ENCODE measurements at regions not wholly inside any gene's neighbourhood (a gene's known extent, or its start where the extent isn't known, plus 50 kb on each side); places are given as distances from the start of the nearest gene placed in this dataset.
A peak's percentile ranks its signal among the peaks of the same experiment; 100 is the strongest.

DNA sequence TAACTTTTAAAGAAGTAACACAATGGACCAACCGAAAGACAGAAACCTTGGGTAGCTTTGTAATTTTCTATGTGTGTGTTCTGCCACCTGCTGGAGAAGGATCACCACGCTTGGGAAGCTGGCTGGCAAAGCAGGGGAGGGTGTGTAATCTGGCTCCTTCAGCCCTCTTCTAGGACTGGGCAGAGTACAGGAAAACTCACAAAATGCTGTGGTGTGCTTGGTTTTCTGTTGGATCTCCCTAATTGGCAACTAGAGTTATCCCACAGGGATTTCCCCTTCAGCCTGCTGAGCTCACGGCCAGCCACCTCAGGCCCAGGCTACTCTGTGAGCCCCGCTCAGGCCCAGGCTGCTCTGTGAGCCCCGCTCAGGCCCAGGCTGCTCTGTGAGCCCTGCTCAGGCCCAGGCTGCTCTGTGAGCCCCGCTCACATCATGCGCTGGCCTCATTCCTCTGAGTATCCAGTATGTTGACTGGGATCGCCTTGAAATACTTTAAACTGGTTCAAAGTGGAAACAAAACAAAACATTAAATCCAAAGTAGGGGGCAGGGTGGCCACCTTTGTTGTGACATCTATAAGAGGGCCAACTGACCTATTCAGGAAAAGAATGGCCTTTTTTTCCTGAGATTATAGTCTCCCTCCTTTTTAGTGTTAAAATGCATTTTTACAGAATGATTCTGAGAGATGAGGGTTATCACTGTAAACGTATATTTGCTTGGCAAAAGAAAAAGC, 52.0 kb upstream of the RNU6-8 start:
- DNase-seq (peak; percentile 46 to 71), ATAC-seq (peak; percentile 87)
- intact Hi-C loops (cut with DNase I, micrococcal nuclease) = loop anchor here in 1 of 2 donors (2.0 to 5.0 kb wide), 3 partner anchors 183 to 743 kb away; no protein-coding TSS in a partner anchor

DNA sequence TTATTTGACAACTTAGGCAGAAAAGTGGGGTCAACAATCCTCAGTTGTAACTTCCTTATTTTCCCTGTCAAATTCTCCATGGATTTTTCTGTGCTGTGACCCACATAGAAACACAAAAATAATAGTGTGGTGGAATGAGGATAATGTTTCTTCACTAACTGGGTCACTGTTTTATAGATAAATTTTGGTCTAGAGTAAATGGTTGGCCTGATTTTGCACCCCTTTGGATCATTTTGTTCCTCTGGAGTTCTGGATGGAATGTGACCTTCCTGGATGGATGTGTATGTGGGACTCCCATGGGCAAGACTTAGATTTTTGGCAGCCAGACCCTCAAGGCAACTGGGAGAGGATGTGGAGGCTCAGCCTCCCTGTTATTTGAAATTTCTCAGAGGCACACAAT, 52.7 kb upstream of the RNU6-8 start:
- no peak for DNase-seq
- no peak for ATAC-seq
- intact Hi-C loops (cut with DNase I, micrococcal nuclease) = loop anchor here in 1 of 2 donors (2.0 kb wide), 1 partner anchor 331 kb away; no protein-coding TSS in a partner anchor

DNA sequence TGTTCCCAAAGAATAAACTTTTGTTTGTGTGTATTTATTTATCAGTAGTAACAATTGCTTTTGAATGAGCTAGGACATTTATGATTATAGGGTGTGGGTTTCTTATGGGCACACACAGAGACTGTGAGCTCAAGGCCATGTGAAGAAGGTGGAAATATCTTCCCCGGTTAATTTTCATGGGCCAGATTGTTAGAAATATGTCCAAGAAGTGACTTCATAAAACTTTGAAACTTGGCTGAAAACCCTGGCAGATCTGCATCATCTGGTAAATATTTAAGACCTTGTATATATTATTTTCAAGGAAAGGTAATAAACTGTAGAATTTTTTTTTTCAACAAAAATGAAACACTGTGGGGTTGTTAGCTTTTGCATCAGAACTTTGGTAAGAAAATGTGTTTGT, 53.5 kb upstream of the RNU6-8 start:
- ATAC-seq (no peak), DNase-seq (no peak)
- intact Hi-C loops (cut with DNase I, micrococcal nuclease) = no loop called here

DNA sequence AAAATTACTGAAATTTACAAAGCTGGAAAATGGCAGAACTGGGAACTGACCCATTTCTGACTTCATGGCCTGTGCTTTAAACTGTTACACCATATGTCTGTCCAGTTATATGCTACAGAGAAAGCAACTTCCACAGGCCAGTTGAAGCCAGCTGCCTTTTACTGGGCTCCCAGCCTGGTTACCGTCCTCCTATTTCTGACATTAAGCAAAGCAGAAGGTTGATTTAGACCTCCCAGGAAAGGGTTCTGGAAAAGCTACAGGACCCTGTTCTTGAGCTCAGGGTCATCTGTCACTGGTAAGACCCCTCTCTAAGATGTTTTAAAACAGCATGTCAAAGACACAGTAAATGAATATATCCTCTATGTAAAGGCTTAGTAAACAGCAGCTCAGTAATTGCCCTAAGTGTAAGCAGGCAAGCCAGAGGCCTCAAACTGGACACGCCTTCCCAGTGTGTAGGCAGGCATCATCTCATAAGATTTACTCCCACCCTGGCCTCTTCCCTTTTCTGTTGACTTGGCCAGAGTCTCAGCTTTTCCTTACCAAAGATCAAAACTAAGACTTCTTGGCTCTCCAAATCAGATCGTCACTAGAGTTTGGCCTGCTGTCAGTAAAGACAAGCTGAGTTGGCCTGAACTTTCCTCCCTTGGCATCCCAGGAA, 55.4 kb upstream of the RNU6-8 start:
- intact Hi-C loops (cut with DNase I, micrococcal nuclease) = no loop called here
- peak; percentile 57 for ATAC-seq
- no peak for DNase-seq

DNA sequence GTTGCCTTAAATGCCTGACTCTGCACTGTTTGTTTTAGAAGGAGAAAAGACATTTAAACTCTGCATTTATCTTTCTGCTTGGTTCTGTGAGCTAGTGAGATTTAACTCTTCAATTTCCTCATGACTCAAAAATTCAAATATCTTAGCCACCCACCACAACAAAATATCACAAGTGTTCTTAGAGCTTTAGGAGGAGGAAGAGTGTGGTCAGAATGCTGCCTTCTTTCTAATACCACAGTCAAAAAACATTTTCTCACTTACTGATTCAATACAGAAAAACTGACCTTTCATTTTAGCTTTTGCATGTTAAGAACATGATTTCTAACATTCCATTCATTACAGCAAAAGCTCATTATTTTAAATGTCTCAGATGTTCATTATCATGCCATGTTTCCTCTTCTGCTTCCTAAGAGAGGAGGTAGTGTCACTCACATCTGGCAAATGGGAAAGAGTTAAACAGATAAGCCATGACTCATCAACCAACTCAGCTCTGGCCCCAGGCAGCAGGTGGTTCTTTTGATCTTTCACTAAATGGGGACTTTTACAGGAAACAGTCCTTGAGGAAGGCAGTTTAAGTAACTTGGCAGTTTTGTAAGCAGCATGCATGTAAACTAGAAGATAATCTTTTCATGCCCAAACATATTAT, 56.4 kb upstream of the RNU6-8 start:
- DNase-seq (no peak), ATAC-seq (peak; percentile 58)
- intact Hi-C loops (cut with DNase I, micrococcal nuclease) = no loop called here

DNA sequence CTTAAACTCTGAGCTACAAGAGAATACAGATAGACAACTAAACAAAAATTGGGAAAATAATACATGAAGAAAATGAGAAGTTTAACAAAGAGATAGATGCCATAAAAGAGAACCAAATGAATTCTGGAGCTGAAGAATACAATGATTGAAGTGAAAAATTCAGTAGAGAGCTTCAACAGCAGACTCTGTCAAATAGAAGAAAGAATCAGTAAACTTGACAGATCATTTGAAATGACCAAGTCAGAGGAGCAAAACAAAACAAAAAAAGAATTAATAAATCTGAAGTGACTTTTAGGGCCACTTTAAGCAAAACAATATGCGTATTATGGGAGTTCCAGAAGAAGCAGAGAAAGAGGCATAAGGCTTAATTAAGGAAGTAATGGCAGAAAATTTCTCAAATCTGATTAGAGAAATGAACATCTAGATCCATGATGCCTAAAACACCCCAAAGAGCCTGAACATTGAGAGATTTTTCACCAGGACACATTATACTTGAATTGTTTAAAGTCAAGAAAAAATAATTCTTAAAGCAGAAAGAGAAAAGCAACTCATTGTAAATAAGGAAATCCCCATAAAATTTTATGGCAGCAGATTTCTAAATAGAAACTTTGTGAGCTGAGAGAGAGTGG, 61.0 kb upstream of the RNU6-8 start:
- ATAC-seq (no peak), DNase-seq (no peak)
- intact Hi-C loops (cut with DNase I, micrococcal nuclease) = no loop called here

DNA sequence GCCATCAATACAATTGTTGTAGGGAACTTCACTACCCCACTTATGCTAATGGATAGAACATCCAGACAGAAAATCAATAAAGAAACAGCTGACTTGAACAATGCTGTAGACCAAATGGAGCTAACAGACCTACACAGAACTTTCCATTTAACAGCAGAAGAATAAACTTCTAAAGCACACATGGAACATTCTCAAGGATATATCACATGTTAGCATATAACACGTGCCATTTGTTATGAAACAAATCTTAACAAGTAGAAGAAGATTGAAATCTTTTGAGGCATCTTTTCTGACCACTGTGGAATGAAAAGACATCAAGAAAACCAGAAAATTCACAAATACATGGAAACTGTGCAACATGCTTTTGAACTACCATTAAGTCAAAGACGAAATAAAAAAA, 62.5 kb upstream of the RNU6-8 start:
- no peak for DNase-seq
- intact Hi-C loops (cut with DNase I, micrococcal nuclease) = no loop called here
- no peak for ATAC-seq

DNA sequence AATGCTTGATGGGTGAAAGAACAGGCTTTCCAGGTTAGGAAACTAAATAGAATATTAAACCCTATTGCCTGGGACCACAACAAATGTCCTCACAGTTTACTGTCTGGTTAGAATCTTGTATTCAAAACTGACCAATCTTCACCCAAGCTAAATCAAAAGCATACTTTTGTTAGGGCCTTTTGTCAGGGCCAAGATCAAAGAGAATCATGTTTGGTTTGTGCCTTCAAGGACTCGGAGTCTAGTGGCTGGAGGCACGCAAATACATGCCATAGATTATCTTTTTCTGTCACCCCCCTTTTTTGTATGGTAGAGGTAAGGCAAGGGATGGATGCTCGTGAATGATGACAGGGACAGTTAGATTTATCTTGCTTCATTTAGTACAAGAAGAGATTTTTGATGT, 51.1 kb upstream of the AKAP6 start:
- ATAC-seq = no peak

More for the DNA sequence above, 51.1 kb upstream of the AKAP6 start:
- DNase-seq = no peak
- intact Hi-C loops (cut with DNase I, micrococcal nuclease) = no loop called here

Measured in left colon (tissue), 2 donors.